Peyer's patch (tissue), 4 donors: ENCODE measurements at regions not wholly inside any gene's neighbourhood (a gene's known extent, or its start where the extent isn't known, plus 50 kb on each side); places are given as distances from the start of the nearest gene placed in this dataset.

Source experiments
- DNase-seq, 3 donors: peaks; one replicate each; pipeline ENCODE4 v3.0.0-alpha.2; 2017 to 2019
- H3K27ac ChIP-seq, 4 donors: fragments of 200-600 bp; sonication (generic); one replicate each; pipeline ENCODE4 v1.5.1; 2016 to 2019
- H3K27me3 ChIP-seq, 2 donors: fragments of 200-600 bp; sonication (generic); one replicate each; pipeline ENCODE4 v1.5.1; 2019
- H3K36me3 ChIP-seq, 3 donors: fragments of 200-600 bp; sonication (generic); one replicate each; pipeline ENCODE4 v1.5.1; 2016 to 2019
- H3K4me1 ChIP-seq, 4 donors: fragments of 200-600 bp; sonication (generic); one replicate each; pipeline ENCODE4 v1.5.1; 2016 to 2019
- H3K4me3 ChIP-seq, 4 donors: fragments of 200-600 bp; sonication (generic); 1 replicate in 3 of 4; 2 replicates in 1 of 4; pipeline ENCODE4 v1.5.1; 2016 to 2019; ENCODE audit warnings: mild to moderate bottlenecking in 1 of 4
- H3K9me3 ChIP-seq, 4 donors: fragments of 200-600 bp; sonication (generic); one replicate each; pipeline ENCODE4 v1.5.1; 2016 to 2019; ENCODE audit warnings: mild to moderate bottlenecking in 1 of 4
- POLR2A ChIP-seq, 2 donors: fragments of 450-650 bp; IDR thresholded peaks; one replicate each; pipeline ENCODE4 v1.5.1; 2017; ENCODE audit warnings: antibody characterized with exemption in 2 of 2, mild to moderate bottlenecking in 2 of 2, moderate library complexity in 2 of 2
- TF ChIP-seq, protein P1 (sequence below), 6 experiments: fragments of 450-650 bp in 4 of 6; fragments of 200-600 bp in 2 of 6; sonication (generic) in 1 of 6; IDR thresholded peaks; one replicate each; pipeline ENCODE4 v1.5.1; 2017 to 2019; ENCODE audit warnings: antibody characterized with exemption in 6 of 6, mild to moderate bottlenecking in 3 of 6, moderate library complexity in 1 of 6

- Histone ChIP-seq H3K4me3 (no peak overlapping the region), H3K27ac (no peak overlapping the region)
- DNase-seq = no peak
Measured at GRCh38 chr3:168878655-168879054, 782.9 kb upstream of the GOLIM4 start.

DNA sequence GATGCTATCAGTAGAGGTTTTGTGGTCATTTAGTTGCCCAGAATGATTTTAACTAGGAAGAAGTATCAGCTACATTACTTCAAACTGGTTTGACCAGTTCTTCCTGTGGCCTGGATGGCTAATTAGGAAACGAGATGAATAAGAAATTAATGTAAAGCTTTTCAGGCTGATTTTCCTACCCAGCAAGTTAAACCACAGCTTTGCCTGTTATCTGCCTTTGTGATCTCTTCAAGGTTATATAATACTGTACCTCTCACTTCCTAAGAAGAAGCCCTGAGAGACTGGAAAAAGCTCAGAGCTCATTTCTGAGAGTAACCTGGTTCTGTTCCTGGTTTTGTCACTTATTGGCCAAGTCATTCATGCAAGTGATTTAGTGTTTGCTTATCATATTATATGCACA, 782.2 kb upstream of the GOLIM4 start:
- TF ChIP-seq, protein P1, sequence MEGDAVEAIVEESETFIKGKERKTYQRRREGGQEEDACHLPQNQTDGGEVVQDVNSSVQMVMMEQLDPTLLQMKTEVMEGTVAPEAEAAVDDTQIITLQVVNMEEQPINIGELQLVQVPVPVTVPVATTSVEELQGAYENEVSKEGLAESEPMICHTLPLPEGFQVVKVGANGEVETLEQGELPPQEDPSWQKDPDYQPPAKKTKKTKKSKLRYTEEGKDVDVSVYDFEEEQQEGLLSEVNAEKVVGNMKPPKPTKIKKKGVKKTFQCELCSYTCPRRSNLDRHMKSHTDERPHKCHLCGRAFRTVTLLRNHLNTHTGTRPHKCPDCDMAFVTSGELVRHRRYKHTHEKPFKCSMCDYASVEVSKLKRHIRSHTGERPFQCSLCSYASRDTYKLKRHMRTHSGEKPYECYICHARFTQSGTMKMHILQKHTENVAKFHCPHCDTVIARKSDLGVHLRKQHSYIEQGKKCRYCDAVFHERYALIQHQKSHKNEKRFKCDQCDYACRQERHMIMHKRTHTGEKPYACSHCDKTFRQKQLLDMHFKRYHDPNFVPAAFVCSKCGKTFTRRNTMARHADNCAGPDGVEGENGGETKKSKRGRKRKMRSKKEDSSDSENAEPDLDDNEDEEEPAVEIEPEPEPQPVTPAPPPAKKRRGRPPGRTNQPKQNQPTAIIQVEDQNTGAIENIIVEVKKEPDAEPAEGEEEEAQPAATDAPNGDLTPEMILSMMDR (IDR thresholded peaks at IDR 0.05) = no peak
- no peak for TF ChIP-seq POLR2A (IDR thresholded peaks at IDR 0.05)
- no peak for DNase-seq

More at GRCh38 chr3:168878655-168879054, 782.9 kb upstream of the GOLIM4 start:
- Histone ChIP-seq H3K4me1 (no peaks in the 10 kb centered on the region), H3K27me3 (no peaks in the 10 kb centered on the region), H3K36me3 (no peaks in the 10 kb centered on the region), H3K9me3 (no peaks in the 10 kb centered on the region)
- TF ChIP-seq POLR2A (IDR thresholded peaks at IDR 0.05) = no peak
- TF ChIP-seq, protein P1 (IDR thresholded peaks at IDR 0.05) = no peak

DNA sequence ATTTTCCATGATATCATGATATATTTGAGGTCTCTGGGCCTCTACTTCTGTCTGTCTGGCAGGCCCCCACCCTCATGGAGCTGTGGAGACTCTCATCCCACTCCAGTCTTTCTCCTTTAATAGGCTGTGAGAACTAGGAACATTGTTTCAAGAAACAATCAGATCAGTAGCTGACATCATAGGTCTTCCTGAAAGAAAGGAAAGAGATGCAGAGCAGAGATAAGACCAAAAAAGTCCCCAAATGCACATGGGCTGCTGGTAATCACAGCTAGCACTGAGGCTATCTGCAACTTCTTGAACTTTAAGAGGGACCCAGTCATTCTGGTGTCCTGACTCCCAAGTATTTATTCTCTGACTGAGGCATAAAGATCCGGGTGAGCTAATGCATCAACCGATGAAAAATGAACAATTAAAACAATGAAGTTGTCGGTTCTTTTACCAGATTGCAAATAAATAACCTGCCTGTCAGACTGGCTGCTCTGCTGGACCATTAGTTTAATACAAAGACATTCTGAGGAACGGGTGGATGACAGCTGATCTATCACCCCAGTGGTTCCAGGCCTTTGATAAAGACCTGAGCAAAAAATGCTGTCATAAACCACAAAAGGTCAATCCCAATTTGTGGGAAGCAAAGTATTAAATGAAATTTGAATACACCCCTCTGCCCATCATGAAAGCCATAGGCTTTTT, 780.8 kb upstream of the GOLIM4 start:
- DNase-seq = no peak
- no peaks in the 10 kb centered on the region for H3K4me1 ChIP-seq
- TF ChIP-seq POLR2A (IDR thresholded peaks at IDR 0.05) = no peak
- TF ChIP-seq, protein P1 (IDR thresholded peaks at IDR 0.05) = no peak
- H3K27ac ChIP-seq = no peak overlapping the region
- no peaks in the 10 kb centered on the region for H3K9me3 ChIP-seq
- H3K4me3 ChIP-seq = no peak overlapping the region
- no peaks in the 10 kb centered on the region for H3K36me3 ChIP-seq
- no peaks in the 10 kb centered on the region for H3K27me3 ChIP-seq

More for the DNA sequence above, 782.2 kb upstream of the GOLIM4 start:
- H3K4me1 ChIP-seq = no peaks in the 10 kb centered on the region
- H3K27ac ChIP-seq = no peak overlapping the region
- no peaks in the 10 kb centered on the region for H3K9me3 ChIP-seq
- H3K4me3 ChIP-seq = no peak overlapping the region
- H3K27me3 ChIP-seq = no peaks in the 10 kb centered on the region
- no peaks in the 10 kb centered on the region for H3K36me3 ChIP-seq

GRCh38 chr3:168872826-168873225, 777.1 kb upstream of the GOLIM4 start:
- Histone ChIP-seq H3K4me1 (no peaks in the 10 kb centered on the region), H3K27ac (peak overlapping the region in 2 of 4 donors; percentile 41 to 64), H3K36me3 (no peaks in the 10 kb centered on the region), H3K9me3 (no peaks in the 10 kb centered on the region), H3K27me3 (no peaks in the 10 kb centered on the region), H3K4me3 (no peak overlapping the region)
- no peak for DNase-seq
- no peak for TF ChIP-seq POLR2A (IDR thresholded peaks at IDR 0.05)
- TF ChIP-seq, protein P1 (IDR thresholded peaks at IDR 0.05) = no peak

DNA sequence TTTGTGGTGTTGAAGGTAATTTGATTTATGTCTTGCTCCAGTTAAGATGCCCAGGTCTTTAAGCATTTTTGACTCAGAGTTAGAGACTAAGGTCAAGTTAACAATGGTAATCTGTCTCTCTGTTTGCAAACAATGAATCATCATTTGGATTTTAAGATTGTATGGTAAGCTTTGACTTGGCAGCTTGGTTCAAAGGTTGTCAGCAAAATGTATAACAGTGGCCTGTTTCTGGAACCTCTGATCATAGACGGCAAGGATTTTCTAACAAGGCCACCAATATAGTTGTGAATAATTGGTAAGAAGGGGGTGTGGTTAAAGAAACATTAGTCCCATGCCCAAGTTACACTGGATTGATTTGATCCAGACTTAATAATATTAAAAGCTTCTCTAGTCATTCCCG, 775.2 kb upstream of the GOLIM4 start:
- H3K27ac ChIP-seq = peak overlapping the region in 2 of 4 donors; percentile 2 to 38
- TF ChIP-seq, protein P1 (IDR thresholded peaks at IDR 0.05) = no peak
- TF ChIP-seq POLR2A (IDR thresholded peaks at IDR 0.05) = no peak
- no peak for DNase-seq

More for the DNA sequence above, 775.2 kb upstream of the GOLIM4 start:
- no peak overlapping the region for H3K4me3 ChIP-seq
- H3K27me3 ChIP-seq = no peaks in the 10 kb centered on the region
- H3K4me1 ChIP-seq = no peaks in the 10 kb centered on the region
- H3K9me3 ChIP-seq = no peaks in the 10 kb centered on the region
- H3K36me3 ChIP-seq = no peaks in the 10 kb centered on the region
